Effector memory CD4-positive, alpha-beta T cell (primary cell): ENCODE measurements at regions not wholly inside any gene's neighbourhood (a gene's known extent, or its start where the extent isn't known, plus 50 kb on each side); places are given as distances from the start of the nearest gene placed in this dataset.

Experiments
- DNase-seq, 3 donors: peaks; one replicate each; pipeline ENCODE4 v3.0.0-alpha.2; 2020
- H3K27ac ChIP-seq: 2 replicates; pipeline ENCODE4 v1.7.0; 2013; ENCODE audit warnings: mild to moderate bottlenecking, low read length, moderate library complexity; ENCODE audit not compliant: insufficient read depth, poor library complexity, severe bottlenecking
- H3K27me3 ChIP-seq: replicated peaks from 2 replicates; pipeline ENCODE4 v1.7.0; 2013; ENCODE audit warnings: mild to moderate bottlenecking, low read length; ENCODE audit not compliant: insufficient read depth, control insufficient read depth, poor library complexity, severe bottlenecking
- H3K36me3 ChIP-seq: 2 replicates; pipeline ENCODE4 v1.7.0; 2013; ENCODE audit warnings: mild to moderate bottlenecking, low read length, moderate library complexity; ENCODE audit not compliant: control insufficient read depth, insufficient read depth
- H3K4me1 ChIP-seq: 2 replicates; pipeline ENCODE4 v1.7.0; 2013; ENCODE audit warnings: low read length, mild to moderate bottlenecking; ENCODE audit not compliant: control insufficient read depth, insufficient read depth, poor library complexity, severe bottlenecking
- H3K4me3 ChIP-seq: 2 replicates; pipeline ENCODE4 v1.7.0; 2013; ENCODE audit warnings: low read length, low read depth, mild to moderate bottlenecking; ENCODE audit not compliant: insufficient read depth, poor library complexity, severe bottlenecking
- H3K9me3 ChIP-seq: 2 replicates; pipeline ENCODE4 v1.7.0; 2013; ENCODE audit warnings: mild to moderate bottlenecking, low read length, moderate library complexity; ENCODE audit not compliant: control insufficient read depth

DNA sequence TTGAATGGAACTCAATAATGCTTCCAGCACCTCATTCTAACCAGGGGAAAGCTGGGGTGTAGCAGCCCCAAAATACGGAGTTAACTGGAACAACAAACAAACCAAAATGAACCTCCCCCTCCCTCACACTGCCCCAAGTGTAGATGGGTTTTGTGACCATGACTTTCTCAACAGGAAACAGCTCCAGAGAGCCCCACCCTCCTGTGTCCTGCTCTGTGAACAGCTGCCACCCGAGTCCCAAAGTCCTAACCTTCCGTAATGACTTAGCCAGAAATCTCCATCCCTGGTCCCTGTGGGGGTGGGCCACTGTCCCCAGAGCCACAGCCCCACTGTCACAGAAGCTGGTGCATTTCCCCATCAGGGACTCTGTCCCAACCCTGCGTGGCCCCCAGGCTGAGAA lies 155.4 kb downstream of the CRYBB2 start:
- Histone ChIP-seq H3K36me3 (peaks cover 3% of the 10 kb centered on the region), H3K4me3 (no peak overlapping the region), H3K27ac (no peak overlapping the region), H3K9me3 (no peaks in the 10 kb centered on the region), H3K4me1 (no peaks in the 10 kb centered on the region), H3K27me3 (no peaks in the 10 kb centered on the region)
- DNase-seq, result no peak

DNA sequence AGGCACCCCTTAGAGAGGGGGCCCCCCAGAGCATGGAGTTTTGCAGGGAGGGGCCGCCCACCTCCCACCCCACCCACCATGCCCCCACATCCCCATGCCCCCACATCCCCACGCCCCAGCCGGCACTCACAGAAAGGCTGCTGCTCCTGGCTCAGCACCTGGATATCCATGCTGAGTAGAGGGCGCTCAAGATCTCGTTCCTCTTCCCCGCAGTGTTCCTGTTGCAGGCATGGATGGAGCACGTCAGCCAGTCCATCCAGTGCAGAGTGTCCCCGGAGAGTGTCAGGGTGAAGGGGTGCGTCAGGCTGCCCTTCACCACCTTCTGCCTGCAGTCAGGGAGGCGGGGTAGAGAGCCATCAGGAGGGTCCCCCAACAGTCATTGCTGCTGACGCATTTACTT lies 156.2 kb downstream of the CRYBB2 start:
- no peak overlapping the region for H3K27ac ChIP-seq
- H3K27me3 ChIP-seq, result no peaks in the 10 kb centered on the region
- no peaks in the 10 kb centered on the region for H3K9me3 ChIP-seq
- no peak overlapping the region for H3K4me3 ChIP-seq
- no peaks in the 10 kb centered on the region for H3K4me1 ChIP-seq
- DNase-seq, result no peak
- peaks cover 9% of the 10 kb centered on the region for H3K36me3 ChIP-seq

DNA sequence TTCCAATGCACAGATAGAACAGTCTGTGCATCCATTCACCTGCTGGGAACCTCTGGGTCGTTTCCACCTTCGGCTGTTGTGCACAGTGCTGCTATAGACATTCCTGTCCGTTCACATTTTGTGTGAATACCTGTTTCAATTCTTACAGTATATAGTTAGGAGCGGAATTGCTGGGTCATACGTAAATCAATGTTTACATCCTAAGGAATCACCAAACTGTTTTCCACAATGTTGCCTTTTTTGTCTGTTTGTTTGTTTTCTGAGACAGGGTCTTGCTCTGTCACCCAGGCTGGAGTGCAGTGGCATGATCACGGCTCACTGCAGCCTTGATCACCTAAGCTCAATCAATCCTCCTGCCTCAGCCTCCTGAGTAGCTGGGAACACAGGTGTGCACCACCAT lies 158.3 kb downstream of the CRYBB2 start:
- H3K4me1 ChIP-seq, result no peaks in the 10 kb centered on the region
- H3K36me3 ChIP-seq, result peaks cover 15% of the 10 kb centered on the region
- no peak for DNase-seq
- H3K4me3 ChIP-seq, result no peak overlapping the region
- H3K9me3 ChIP-seq, result no peaks in the 10 kb centered on the region
- H3K27ac ChIP-seq, result no peak overlapping the region
- no peaks in the 10 kb centered on the region for H3K27me3 ChIP-seq

DNA sequence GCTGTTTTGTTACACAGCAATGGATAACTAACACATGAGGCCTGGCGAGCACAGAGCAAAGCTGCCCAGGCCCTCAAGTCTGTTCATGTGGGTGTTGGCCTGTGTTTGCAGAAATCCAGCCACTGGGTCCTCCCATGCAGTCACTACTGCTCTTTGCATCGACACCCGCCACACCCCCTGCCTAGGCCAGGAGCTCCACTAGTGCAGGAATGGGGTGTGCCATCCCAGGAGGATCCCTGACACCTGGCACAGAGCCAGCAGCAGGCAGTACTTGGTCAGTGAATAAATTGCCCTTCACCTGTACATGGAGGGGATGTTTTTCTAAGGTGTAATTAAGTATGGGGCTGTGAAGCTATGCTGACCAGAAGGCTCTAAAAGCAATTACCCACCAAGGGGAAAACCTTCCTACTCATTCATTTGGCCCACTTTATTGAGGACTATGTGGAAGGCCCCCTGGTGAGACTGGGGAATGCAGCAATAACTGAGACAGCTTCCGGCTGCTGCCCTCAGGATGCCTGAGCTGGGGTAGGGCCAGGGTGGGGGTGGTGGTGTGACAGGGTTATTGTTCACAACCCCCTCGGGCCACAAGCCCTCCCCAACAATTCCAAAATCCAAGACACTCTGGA lies 160.8 kb downstream of the CRYBB2 start:
- Histone ChIP-seq H3K36me3 (peaks cover 12% of the 10 kb centered on the region), H3K9me3 (no peaks in the 10 kb centered on the region), H3K27ac (no peak overlapping the region), H3K4me3 (no peak overlapping the region), H3K27me3 (no peaks in the 10 kb centered on the region), H3K4me1 (no peaks in the 10 kb centered on the region)
- no peak for DNase-seq

DNA sequence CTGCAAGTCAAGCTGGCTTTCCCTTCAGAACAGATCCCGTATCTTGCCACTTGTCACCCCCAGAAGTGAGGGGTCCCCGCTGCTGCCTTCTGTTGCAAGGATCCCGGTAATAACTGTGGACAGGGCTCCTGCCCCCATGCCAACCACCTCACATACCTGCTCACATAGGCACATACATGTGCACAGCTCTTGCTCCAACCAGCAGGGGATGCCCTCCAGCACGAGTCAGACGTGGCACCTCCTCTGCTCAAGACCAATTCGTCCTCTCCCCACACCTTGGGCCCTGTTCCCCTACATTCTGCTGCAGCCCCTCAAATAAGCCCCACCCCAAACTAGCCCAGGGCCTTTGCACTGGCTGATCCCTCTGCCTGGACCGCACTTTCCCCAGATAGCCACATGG lies 163.3 kb downstream of the CRYBB2 start:
- Histone ChIP-seq H3K4me3 (no peak overlapping the region), H3K36me3 (peaks cover 12% of the 10 kb centered on the region), H3K27me3 (no peaks in the 10 kb centered on the region), H3K9me3 (no peaks in the 10 kb centered on the region), H3K4me1 (peaks cover 8% of the 10 kb centered on the region), H3K27ac (no peak overlapping the region)
- DNase-seq, result no peak

DNA sequence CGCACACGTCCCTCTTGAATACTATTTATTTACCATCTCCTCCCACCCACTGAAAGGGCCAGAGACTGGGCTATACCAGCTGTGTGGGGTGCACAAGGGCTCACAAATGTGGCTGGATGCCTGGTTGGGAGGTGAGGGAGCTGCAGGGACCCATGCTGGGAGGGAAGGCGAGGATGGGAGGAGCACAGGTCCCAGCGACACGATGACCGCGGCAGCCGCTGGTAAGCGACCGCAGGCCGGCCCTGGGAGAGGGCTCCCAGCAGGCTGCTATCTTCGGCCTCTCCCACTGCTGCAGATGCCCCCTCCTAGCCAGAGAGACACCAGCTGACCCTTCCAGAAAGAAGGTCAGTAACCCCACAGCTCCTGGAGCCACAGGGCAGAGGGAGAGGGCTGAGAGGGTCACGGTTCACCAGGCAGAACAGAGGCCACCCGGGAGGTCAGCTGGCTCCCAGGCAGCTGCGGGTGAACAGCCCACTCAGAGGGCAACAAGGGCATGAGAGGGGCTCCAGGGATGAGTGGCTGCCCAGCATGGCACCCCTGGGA lies 163.9 kb downstream of the CRYBB2 start:
- no peak for DNase-seq
- H3K36me3 ChIP-seq, result peaks cover 12% of the 10 kb centered on the region
- no peaks in the 10 kb centered on the region for H3K9me3 ChIP-seq
- no peak overlapping the region for H3K4me3 ChIP-seq
- H3K4me1 ChIP-seq, result peaks cover 8% of the 10 kb centered on the region
- H3K27ac ChIP-seq, result no peak overlapping the region
- no peaks in the 10 kb centered on the region for H3K27me3 ChIP-seq

DNA sequence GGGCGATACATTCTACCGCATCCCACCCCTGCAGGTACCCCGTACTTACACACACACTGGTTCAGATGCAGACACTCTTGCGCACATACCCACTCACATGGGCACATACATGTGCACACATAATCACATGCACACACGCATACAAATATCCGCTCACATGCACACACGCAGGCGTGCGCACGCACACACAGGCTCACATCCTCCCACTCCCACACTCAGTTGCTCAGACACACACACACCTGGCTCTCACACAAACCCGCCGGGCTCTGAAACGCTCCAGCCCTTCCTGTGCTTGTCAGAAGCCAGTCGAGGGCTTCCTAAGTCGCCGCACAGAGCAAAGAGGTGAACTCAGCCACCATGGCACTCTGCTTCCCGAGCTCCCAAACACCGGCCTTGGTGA lies 164.5 kb downstream of the CRYBB2 start:
- peaks cover 12% of the 10 kb centered on the region for H3K36me3 ChIP-seq
- no peak overlapping the region for H3K27ac ChIP-seq
- no peak overlapping the region for H3K4me3 ChIP-seq
- no peaks in the 10 kb centered on the region for H3K27me3 ChIP-seq
- peaks cover 11% of the 10 kb centered on the region for H3K4me1 ChIP-seq
- H3K9me3 ChIP-seq, result no peaks in the 10 kb centered on the region
- DNase-seq, result no peak

DNA sequence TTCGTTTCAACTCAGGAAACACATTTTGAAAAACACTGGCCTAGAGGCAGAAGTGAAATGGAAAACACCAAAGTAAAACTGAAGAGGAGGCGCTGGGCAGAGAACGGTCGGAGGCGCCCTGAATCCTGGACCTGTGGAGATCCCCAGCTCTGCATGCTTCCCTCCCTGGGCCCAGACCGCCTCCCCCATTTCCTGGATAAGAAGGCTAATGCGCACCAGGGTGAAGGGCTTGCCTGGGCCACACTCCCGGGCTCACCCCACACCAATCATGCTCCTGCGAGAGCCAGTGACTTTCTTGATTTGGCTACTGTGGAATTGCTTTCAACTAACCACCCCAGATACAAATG lies 167.1 kb downstream of the CRYBB2 start:
- DNase-seq, result no peak
- Histone ChIP-seq H3K36me3 (no peaks in the 10 kb centered on the region), H3K9me3 (no peaks in the 10 kb centered on the region), H3K4me1 (peaks cover 26% of the 10 kb centered on the region), H3K4me3 (no peak overlapping the region), H3K27ac (no peak overlapping the region), H3K27me3 (no peaks in the 10 kb centered on the region)

DNA sequence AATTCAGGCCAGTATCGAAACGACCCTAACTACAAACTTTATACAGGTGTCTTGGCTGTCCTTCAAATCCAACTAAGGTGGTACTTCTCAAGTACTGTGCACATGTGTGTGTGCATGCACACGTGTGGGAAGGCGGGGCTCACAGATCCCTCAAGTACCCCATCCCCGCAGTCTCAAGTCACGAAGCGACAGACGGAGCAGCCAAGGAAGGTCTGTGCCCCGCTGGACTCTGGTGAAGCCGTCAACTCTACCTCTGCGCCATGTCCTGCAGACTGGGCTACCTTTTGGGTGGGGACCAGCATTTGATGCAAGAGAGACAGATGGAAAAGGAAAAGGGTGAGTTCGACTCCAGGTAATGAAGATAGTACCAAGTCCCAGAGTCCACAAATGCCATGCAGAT lies 169.0 kb downstream of the CRYBB2 start:
- no peak for DNase-seq
- no peak overlapping the region for H3K27ac ChIP-seq
- H3K4me3 ChIP-seq, result no peak overlapping the region
- no peaks in the 10 kb centered on the region for H3K36me3 ChIP-seq
- H3K9me3 ChIP-seq, result no peaks in the 10 kb centered on the region
- H3K27me3 ChIP-seq, result no peaks in the 10 kb centered on the region
- H3K4me1 ChIP-seq, result peaks cover 26% of the 10 kb centered on the region

DNA sequence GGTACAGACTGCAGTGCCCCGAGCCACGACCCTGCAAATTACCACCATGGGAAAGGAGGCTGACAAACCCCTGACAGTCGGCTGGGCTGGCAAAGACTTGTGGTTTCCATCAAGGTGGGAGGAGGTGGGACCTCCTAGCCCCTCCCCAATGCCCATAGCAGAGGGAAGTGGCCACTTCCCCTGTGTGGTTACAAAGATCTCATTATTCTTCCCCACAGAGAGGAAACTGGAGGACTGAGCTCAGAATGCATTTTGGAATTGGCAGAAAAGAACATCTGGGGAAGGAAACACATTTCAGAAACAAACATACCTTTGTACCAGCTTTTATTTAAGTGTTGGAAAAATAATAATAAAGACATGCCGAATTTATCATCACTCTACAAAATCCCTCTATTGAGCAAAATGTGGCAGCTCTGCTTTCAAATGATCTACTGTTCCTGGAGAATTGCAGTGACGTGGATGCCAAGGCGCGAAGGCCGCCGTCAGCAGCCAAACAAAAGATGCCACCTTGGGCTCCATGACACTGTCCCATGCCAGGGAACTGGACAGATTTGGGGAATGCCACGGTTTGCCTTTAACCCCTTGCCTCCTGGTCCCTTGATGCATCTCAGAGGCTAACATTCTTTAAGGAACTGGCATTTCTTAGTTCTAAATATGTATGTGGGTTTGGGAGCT lies 169.6 kb downstream of the CRYBB2 start:
- H3K9me3 ChIP-seq, result no peaks in the 10 kb centered on the region
- H3K4me3 ChIP-seq, result no peak overlapping the region
- H3K27me3 ChIP-seq, result no peaks in the 10 kb centered on the region
- no peaks in the 10 kb centered on the region for H3K36me3 ChIP-seq
- no peak overlapping the region for H3K27ac ChIP-seq
- no peak for DNase-seq
- H3K4me1 ChIP-seq, result peaks cover 26% of the 10 kb centered on the region
